ENCODE measurements at regions not wholly inside any gene's neighbourhood (a gene's known extent, or its start where the extent isn't known, plus 50 kb on each side); places are given as distances from the start of the nearest gene placed in this dataset.

GRCh38 chr5:23776684-23777083, 269.3 kb downstream of the PRDM9 start:
- TF ChIP-seq CTCF (IDR thresholded peaks at IDR 0.05), result no peak

GRCh38 chr5:23800307-23800706, 292.9 kb downstream of the PRDM9 start:
- peak; percentile 31; the same call in 1 of the 2 replicates for TF ChIP-seq CTCF (IDR thresholded peaks at IDR 0.05)

GRCh38 chr5:23820765-23821471, 313.5 kb downstream of the PRDM9 start:
- TF ChIP-seq CTCF (IDR thresholded peaks at IDR 0.05), result peak; percentile 74

GRCh38 chr5:23823521-23823920, 316.1 kb downstream of the PRDM9 start:
- TF ChIP-seq CTCF (IDR thresholded peaks at IDR 0.05), result no peak

- no peak for TF ChIP-seq CTCF (IDR thresholded peaks at IDR 0.05)
These were observed 317.8 kb downstream of the PRDM9 start for GRCh38 chr5:23825196-23825595.

- TF ChIP-seq CTCF (IDR thresholded peaks at IDR 0.05), result peak; percentile 49; the same call in 1 of the 2 replicates
These were observed 332.7 kb downstream of the PRDM9 start for GRCh38 chr5:23840083-23840482.

- no peak for TF ChIP-seq CTCF (IDR thresholded peaks at IDR 0.05)
These were observed 357.4 kb downstream of the PRDM9 start for GRCh38 chr5:23864786-23865185.

GRCh38 chr5:23877847-23878246, 370.4 kb downstream of the PRDM9 start:
- TF ChIP-seq CTCF (IDR thresholded peaks at IDR 0.05), result no peak

Data from LNCAP (cell line).